Esophagus muscularis mucosa (tissue), 4 donors: ENCODE measurements at regions not wholly inside any gene's neighbourhood (a gene's known extent, or its start where the extent isn't known, plus 50 kb on each side); places are given as distances from the start of the nearest gene placed in this dataset.
"Not testable (repeated sequence)": the region's sequence is repeated elsewhere in the genome, so short reads cannot be mapped to it uniquely, and the experiment has no call there.

ENCODE experiments used
- CTCF ChIP-seq, 3 experiments: fragments of 200-600 bp in 2 of 3; fragments of 450-650 bp in 1 of 3; sonication (generic) in 2 of 3; IDR thresholded peaks; one replicate each; pipeline ENCODE4 v1.5.1; 2017 to 2019; ENCODE audit warnings: antibody characterized with exemption in 3 of 3, mild to moderate bottlenecking in 2 of 3, moderate library complexity in 1 of 3
- EP300 ChIP-seq: sonication (generic); formaldehyde crosslinking; IDR thresholded peaks from one replicate; pipeline ENCODE4 v1.6.1; 2017; ENCODE audit warnings: antibody characterized with exemption
- POLR2A ChIP-seq: fragments of 450-650 bp; IDR thresholded peaks from one replicate; pipeline ENCODE4 v1.6.1; 2017; ENCODE audit warnings: antibody characterized with exemption, moderate library complexity, mild to moderate bottlenecking, low read depth
- POLR2AphosphoS5 ChIP-seq, 2 donors: sonication (generic); formaldehyde crosslinking; IDR thresholded peaks; one replicate each; pipeline ENCODE4 v1.6.1; 2017; ENCODE audit warnings: antibody characterized with exemption in 2 of 2

- not testable (repeated sequence) for TF ChIP-seq POLR2AphosphoS5 (IDR thresholded peaks at IDR 0.05); CTCF (IDR thresholded peaks at IDR 0.05); EP300; POLR2A
Measured at GRCh38 chr12:31162896-31163560, 89.4 kb downstream of the DDX11 start.
